Vagina (tissue), 2 donors: ENCODE measurements at regions not wholly inside any gene's neighbourhood (a gene's known extent, or its start where the extent isn't known, plus 50 kb on each side); places are given as distances from the start of the nearest gene placed in this dataset.

ENCODE experiments used
- DNase-seq, 2 donors: peaks; one replicate each; pipeline ENCODE4 v3.0.0-alpha.2; 2017; ENCODE audit errors: extremely low spot score in 2 of 2
- H3K27ac ChIP-seq: fragments of 200-600 bp; sonication (generic); one replicate; pipeline ENCODE4 v1.5.1; 2019
- H3K27me3 ChIP-seq: fragments of 200-600 bp; sonication (generic); one replicate; pipeline ENCODE4 v1.5.1; 2019
- H3K36me3 ChIP-seq, 2 donors: fragments of 200-600 bp; sonication (generic); one replicate each; pipeline ENCODE4 v1.5.1; 2017 to 2019
- H3K4me1 ChIP-seq: fragments of 200-600 bp; sonication (generic); one replicate; pipeline ENCODE4 v1.5.1; 2019
- H3K4me3 ChIP-seq, 2 donors: fragments of 200-600 bp; sonication (generic); 1 replicate in 1 of 2; 2 replicates in 1 of 2; pipeline ENCODE4 v1.5.1; 2016 to 2019
- H3K9me3 ChIP-seq: fragments of 200-600 bp; sonication (generic); one replicate; pipeline ENCODE4 v1.5.1; 2019
- CTCF ChIP-seq, 3 experiments: fragments of 450-650 bp in 2 of 3; fragments of 200-600 bp in 1 of 3; sonication (generic) in 1 of 3; IDR thresholded peaks; one replicate each; pipeline ENCODE4 v1.5.1; 2017 to 2019; ENCODE audit warnings: antibody characterized with exemption in 3 of 3, mild to moderate bottlenecking in 2 of 3, moderate library complexity in 2 of 3
- POLR2A ChIP-seq, 2 donors: fragments of 450-650 bp; IDR thresholded peaks; one replicate each; pipeline ENCODE4 v1.6.1; 2017; ENCODE audit warnings: antibody characterized with exemption in 2 of 2, mild to moderate bottlenecking in 2 of 2, moderate library complexity in 2 of 2
- POLR2AphosphoS5 ChIP-seq, 2 donors: sonication (generic); formaldehyde crosslinking; IDR thresholded peaks; one replicate each; pipeline ENCODE4 v1.9.0; 2017; ENCODE audit warnings: antibody characterized with exemption in 2 of 2, mild to moderate bottlenecking in 2 of 2, low read depth in 1 of 2; ENCODE audit not compliant: insufficient read depth in 1 of 2
- intact Hi-C: fragments of 100-400 bp; cut with DNase I; formaldehyde crosslinking; loops from one replicate; pipeline ENCODE4 v1.15.1; 2023

- DNase-seq: no peak
- intact Hi-C loops: no loop called here
- H3K4me3 ChIP-seq: no peak overlapping the region
- H3K36me3 ChIP-seq: no peaks in the 10 kb centered on the region
- TF ChIP-seq POLR2A (IDR thresholded peaks at IDR 0.05): no peak
- no peak for TF ChIP-seq POLR2AphosphoS5 (IDR thresholded peaks at IDR 0.05; ENCODE audit: insufficient read depth in 1 of 2, low read depth in 1 of 2)
- TF ChIP-seq CTCF (IDR thresholded peaks at IDR 0.05): no peak
- no peaks in the 10 kb centered on the region for H3K4me1 ChIP-seq
- H3K9me3 ChIP-seq: no peaks in the 10 kb centered on the region
- no peak overlapping the region for H3K27ac ChIP-seq
- no peaks in the 10 kb centered on the region for H3K27me3 ChIP-seq
These were observed 63.4 kb upstream of the SLC6A6 start for GRCh38 chr3:14338898-14339458.

- TF ChIP-seq CTCF (IDR thresholded peaks at IDR 0.05) (no peak), POLR2AphosphoS5 (IDR thresholded peaks at IDR 0.05; ENCODE audit: insufficient read depth in 1 of 2, low read depth in 1 of 2) (no peak), POLR2A (IDR thresholded peaks at IDR 0.05) (no peak)
- no peaks in the 10 kb centered on the region for H3K9me3 ChIP-seq
- no peak overlapping the region for H3K4me3 ChIP-seq
- DNase-seq: no peak
- H3K36me3 ChIP-seq: no peaks in the 10 kb centered on the region
- no peaks in the 10 kb centered on the region for H3K4me1 ChIP-seq
- no peak overlapping the region for H3K27ac ChIP-seq
- intact Hi-C loops: no loop called here
- no peaks in the 10 kb centered on the region for H3K27me3 ChIP-seq
These were observed 61.3 kb upstream of the SLC6A6 start for GRCh38 chr3:14340960-14341708.

GRCh38 chr3:14343338-14344112 lies 58.9 kb upstream of the SLC6A6 start:
- intact Hi-C loops: no loop called here
- Histone ChIP-seq H3K4me1 (no peaks in the 10 kb centered on the region), H3K27me3 (no peaks in the 10 kb centered on the region), H3K9me3 (no peaks in the 10 kb centered on the region), H3K4me3 (no peak overlapping the region), H3K36me3 (no peaks in the 10 kb centered on the region), H3K27ac (no peak overlapping the region)
- no peak for TF ChIP-seq POLR2A (IDR thresholded peaks at IDR 0.05)
- TF ChIP-seq CTCF (IDR thresholded peaks at IDR 0.05): no peak
- no peak for TF ChIP-seq POLR2AphosphoS5 (IDR thresholded peaks at IDR 0.05; ENCODE audit: insufficient read depth in 1 of 2, low read depth in 1 of 2)
- no peak for DNase-seq

- Histone ChIP-seq H3K27ac (no peak overlapping the region), H3K36me3 (no peaks in the 10 kb centered on the region), H3K4me3 (no peak overlapping the region), H3K4me1 (no peaks in the 10 kb centered on the region), H3K9me3 (no peaks in the 10 kb centered on the region), H3K27me3 (no peaks in the 10 kb centered on the region)
- intact Hi-C loops: no loop called here
- TF ChIP-seq POLR2AphosphoS5 (IDR thresholded peaks at IDR 0.05; ENCODE audit: insufficient read depth in 1 of 2, low read depth in 1 of 2): no peak
- TF ChIP-seq CTCF (IDR thresholded peaks at IDR 0.05): no peak
- no peak for TF ChIP-seq POLR2A (IDR thresholded peaks at IDR 0.05)
- no peak for DNase-seq
These were observed 58.1 kb upstream of the SLC6A6 start for GRCh38 chr3:14344351-14344750.
